ENCODE measurements at regions not wholly inside any gene's neighbourhood (a gene's known extent, or its start where the extent isn't known, plus 50 kb on each side); places are given as distances from the start of the nearest gene placed in this dataset.
A peak's percentile ranks its signal among the peaks of the same experiment; 100 is the strongest.
"Not testable (repeated sequence)": the region's sequence is repeated elsewhere in the genome, so short reads cannot be mapped to it uniquely, and the experiment has no call there.

GRCh38 chr2:239551206-239551605, 150.4 kb upstream of the HDAC4 start:
- TF ChIP-seq CTCF (IDR thresholded peaks at IDR 0.05), result no peak
- Mint-ChIP-seq H3K27ac (no peak overlapping the region), H3K4me1 (ENCODE audit: low read depth) (no peaks in the 10 kb centered on the region), H3K9me3 (peaks cover 27% of the 10 kb centered on the region), H3K4me3 (no peak overlapping the region), H3K27me3 (ENCODE audit: insufficient read depth) (peaks cover 2% of the 10 kb centered on the region), H3K36me3 (ENCODE audit: low read depth) (no peaks in the 10 kb centered on the region)
- DNase-seq, result no peak

DNA sequence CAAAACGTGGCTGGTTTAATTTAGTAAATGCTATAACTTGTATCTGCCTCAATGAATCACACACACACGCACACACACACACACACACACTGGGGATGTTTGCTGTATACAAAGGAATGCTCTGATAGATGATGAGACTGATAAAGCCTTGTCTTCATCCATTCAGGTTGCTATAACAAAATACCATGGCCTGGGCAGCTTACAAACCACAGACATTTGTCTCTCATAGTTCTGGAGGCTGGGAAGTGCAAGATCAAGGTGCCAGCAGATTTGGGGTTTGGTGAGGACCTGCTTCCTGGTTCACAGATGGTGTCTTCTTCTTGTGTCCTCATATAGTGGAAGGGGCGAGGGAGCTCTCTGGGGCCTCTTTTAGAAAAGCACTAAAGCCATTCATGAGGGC, 149.5 kb upstream of the HDAC4 start:
- Mint-ChIP-seq H3K27me3 (ENCODE audit: insufficient read depth) (peaks cover 6% of the 10 kb centered on the region), H3K4me3 (no peak overlapping the region), H3K36me3 (ENCODE audit: low read depth) (no peaks in the 10 kb centered on the region), H3K9me3 (peaks cover 36% of the 10 kb centered on the region), H3K27ac (no peak overlapping the region), H3K4me1 (ENCODE audit: low read depth) (no peaks in the 10 kb centered on the region)
- no peak for TF ChIP-seq CTCF (IDR thresholded peaks at IDR 0.05)
- DNase-seq, result peak; percentile 3

DNA sequence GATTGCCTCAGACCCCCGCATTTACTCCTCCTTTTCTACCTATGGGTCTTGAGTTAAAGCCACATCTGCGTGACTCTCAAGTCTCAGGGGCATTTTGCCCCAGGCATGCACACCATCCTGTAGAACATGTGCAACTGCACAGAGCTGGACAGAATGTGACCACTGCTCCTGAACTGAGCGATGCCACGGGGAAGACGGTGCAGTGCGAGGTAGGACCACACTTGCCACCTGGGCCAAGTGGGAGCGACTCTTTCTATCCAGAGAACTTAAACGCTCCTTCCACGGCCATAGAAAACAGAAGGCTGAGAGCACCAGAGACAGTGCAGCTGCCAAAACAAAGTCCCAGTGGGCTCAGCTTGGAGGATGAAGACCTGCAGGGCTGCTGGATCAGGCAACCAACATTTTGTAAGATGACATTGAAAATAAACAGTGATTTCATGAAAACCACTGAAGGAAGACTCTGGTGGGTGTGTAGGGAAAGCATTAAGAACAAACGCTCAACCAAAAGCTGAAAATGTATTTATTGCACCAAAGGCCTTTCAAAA, 149.0 kb upstream of the HDAC4 start:
- Mint-ChIP-seq H3K27ac (no peak overlapping the region), H3K9me3 (peaks cover 37% of the 10 kb centered on the region), H3K4me3 (no peak overlapping the region), H3K36me3 (ENCODE audit: low read depth) (no peaks in the 10 kb centered on the region), H3K27me3 (ENCODE audit: insufficient read depth) (peaks cover 7% of the 10 kb centered on the region), H3K4me1 (ENCODE audit: low read depth) (no peaks in the 10 kb centered on the region)
- no peak for TF ChIP-seq CTCF (IDR thresholded peaks at IDR 0.05)
- no peak for DNase-seq

DNA sequence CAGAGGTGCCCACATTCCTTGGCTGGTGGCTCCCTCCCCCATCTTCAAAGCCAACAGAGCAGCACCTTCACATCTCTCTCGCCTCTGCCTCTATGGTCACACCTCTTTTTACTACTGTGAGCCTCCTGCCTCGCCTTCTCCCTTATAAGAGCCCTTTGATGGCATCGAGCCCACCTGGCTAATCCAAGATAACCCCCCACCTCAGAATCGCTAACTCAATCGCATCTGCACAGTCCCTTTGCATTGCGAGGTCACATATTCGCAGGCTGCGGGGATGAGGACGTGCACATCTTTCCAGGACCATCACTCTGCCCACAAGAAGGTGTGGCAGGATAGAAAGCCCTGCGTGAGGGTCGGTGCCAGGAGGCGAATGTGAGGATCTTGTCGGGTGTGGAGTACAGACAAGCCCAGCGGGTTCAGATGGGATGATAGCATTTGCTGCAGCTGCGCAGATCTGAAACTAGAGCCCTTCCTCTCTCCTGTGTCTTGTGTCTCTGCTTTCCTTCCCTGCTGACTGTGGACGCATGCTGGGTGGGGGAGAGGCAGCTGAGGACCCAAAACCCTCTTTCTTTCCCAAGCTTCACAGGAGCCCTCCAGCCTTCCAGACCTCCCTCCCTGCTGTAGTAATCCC, 148.3 kb upstream of the HDAC4 start:
- peaks cover 7% of the 10 kb centered on the region for H3K27me3 Mint-ChIP-seq (ENCODE audit: insufficient read depth)

DNA sequence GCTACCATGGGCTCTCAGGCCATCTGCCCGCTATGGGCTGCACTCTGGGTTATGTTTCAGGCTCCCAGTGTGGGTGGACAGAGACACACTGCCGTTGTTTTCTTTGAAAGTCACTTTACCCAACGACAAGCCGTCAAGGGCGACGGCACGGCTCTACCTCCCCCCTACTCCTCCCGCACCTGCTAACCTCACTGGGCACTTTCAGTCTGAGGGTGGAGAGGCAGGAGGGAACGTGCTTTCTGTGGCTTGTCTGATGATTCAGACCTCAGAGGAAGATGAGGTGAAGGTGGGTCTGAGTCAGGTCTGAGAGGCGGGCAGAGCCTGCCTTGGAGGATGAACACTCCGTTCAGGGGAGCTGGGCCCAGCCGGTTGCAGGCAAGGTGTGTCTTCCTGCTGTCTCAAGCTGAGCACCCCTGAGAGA, 147.6 kb upstream of the HDAC4 start:
- H3K9me3 Mint-ChIP-seq, result peaks cover 31% of the 10 kb centered on the region
- no peak for TF ChIP-seq CTCF (IDR thresholded peaks at IDR 0.05)

More for the DNA sequence above, 148.3 kb upstream of the HDAC4 start:
- Mint-ChIP-seq H3K27ac (no peak overlapping the region), H3K4me1 (ENCODE audit: low read depth) (no peaks in the 10 kb centered on the region), H3K9me3 (peaks cover 33% of the 10 kb centered on the region), H3K36me3 (ENCODE audit: low read depth) (no peaks in the 10 kb centered on the region), H3K4me3 (no peak overlapping the region)
- no peak for TF ChIP-seq CTCF (IDR thresholded peaks at IDR 0.05)
- DNase-seq, result no peak

DNA sequence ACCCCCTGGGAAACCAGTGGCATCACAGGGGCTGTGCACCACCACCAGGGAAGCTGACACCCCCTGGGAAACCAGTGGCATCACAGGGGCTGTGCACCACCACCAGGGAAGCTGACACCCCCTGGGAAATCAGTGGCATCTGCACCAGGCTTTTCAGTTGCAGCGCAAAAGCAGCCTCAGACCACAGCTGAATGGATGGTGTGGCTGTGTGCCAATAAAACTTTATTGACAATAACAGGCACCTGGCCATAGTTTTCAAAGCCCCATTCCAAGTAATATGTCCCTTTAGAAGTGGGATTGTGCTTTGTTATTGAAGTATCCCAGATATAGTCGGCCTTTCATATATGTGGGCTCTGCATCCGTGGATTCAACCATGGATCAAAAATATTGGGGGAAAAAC, 146.3 kb upstream of the HDAC4 start:
- not testable (repeated sequence) for H3K27ac Mint-ChIP-seq; H3K36me3 Mint-ChIP-seq (ENCODE audit: low read depth); H3K27me3 Mint-ChIP-seq (ENCODE audit: insufficient read depth); H3K4me3 Mint-ChIP-seq; DNase-seq; H3K4me1 Mint-ChIP-seq (ENCODE audit: low read depth)
- peaks cover 26% of the 10 kb centered on the region; the same call in 1 of the 2 replicates for H3K9me3 Mint-ChIP-seq

More for the DNA sequence above, 147.6 kb upstream of the HDAC4 start:
- no peaks in the 10 kb centered on the region for H3K36me3 Mint-ChIP-seq (ENCODE audit: low read depth)
- DNase-seq, result no peak
- H3K4me1 Mint-ChIP-seq (ENCODE audit: low read depth), result no peaks in the 10 kb centered on the region
- no peak overlapping the region for H3K27ac Mint-ChIP-seq
- H3K27me3 Mint-ChIP-seq (ENCODE audit: insufficient read depth), result peaks cover 7% of the 10 kb centered on the region
- no peak overlapping the region for H3K4me3 Mint-ChIP-seq

Data from HFFc6 (cell line).